Hematopoietic multipotent progenitor cell treated with erythropoietin and hydrocortisone succinate and interleukin-3 and kit ligand, for 8 days (in vitro differentiated cells): ENCODE measurements at regions not wholly inside any gene's neighbourhood (a gene's known extent, or its start where the extent isn't known, plus 50 kb on each side); places are given as distances from the start of the nearest gene placed in this dataset.

ENCODE experiments used
- DNase-seq: peaks from one replicate; pipeline ENCODE4 v3.0.0-alpha.2; 2015

DNA sequence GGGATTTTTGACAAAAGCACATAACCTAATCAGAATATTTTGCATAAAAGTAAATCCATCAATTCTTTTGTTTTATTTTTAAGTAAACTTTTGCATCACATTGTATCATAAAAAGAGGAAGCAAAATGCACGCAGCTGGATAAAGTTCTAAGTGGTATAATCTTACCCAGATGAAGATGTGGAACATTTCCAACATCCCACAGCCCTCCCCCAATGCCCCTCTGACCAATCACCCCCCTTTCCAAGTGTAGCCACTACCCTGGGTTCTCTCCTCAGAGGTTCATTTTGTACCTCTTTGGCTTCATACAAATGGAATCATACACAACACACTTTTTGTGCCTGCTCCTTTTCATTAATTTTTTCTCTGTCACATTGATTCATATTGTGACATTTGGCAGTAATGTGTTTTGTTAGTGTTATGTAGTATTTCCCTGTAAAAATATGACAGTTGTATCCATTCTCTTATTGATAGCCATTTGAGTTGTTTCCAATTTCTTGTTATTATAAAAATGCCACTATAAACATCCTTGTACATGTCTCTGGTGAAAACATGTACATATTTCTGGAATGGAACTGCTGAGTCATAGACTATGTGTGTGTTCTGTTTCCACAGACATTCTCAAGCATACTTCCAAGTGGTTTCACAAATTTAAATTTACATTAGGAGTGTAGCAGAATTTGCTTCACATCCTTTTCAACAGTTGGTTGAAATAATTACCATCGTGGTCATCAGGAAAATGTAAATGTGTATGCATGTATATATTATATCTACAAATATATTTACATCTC, 92.9 kb upstream of the SYNDIG1 start:
- DNase-seq: no peak

DNA sequence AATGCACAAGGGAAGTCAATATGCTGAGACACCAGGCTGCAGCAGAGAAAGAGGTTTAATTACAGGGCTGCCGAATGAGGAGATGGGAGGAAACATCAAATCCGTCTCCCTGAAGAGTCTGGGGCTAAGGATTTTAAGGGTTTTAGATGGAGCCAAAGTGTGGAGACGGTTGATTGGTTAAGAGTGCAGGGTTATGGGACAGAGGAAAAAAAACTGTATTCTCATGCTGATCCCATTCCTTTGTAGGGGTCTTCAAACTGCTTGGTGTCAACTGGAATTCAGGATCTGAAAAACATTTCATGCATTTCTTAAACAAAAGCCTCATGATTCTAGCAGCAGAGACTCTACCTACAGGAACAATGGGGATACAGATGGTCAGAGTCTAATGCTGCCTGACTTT, 96.1 kb upstream of the SYNDIG1 start:
- no peak for DNase-seq

DNA sequence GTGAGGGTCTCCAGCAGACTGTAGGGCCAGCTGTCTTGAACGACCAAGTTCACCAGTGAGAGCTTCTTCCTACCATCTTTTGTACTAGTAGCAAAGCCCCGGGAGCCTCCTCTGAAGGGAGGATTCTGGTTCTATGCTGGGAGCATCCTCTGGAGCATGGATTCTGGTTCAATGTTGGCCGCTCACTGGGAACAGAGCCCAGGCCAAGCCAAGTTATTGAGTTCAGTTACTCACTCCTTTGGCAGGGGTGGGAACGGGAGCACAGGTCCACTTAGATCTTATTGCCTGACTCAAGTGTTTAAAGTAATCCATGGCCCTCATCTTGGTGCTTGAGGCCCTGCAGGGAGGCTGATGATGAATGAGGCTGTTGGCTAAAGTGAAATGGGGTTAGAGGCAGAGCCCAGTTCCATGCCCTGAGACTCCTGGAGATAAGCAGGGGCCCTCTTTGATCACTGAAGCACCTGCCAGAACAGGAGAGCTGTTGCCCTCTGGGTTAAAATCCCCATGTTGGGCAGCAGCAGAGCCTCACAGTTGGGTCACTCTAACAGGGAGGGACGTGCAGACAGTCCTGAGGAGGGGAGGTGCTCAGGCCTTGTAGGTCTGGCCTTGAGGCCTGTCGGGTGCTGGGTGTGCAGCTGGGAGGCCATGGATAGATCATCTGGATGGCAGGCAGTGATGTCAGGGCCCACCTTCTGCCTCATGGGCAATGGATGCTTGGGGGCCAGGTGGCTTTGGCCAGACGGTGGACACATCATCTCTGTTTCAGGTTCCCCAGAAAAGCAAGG, 98.3 kb upstream of the SYNDIG1 start:
- DNase-seq: no peak

DNA sequence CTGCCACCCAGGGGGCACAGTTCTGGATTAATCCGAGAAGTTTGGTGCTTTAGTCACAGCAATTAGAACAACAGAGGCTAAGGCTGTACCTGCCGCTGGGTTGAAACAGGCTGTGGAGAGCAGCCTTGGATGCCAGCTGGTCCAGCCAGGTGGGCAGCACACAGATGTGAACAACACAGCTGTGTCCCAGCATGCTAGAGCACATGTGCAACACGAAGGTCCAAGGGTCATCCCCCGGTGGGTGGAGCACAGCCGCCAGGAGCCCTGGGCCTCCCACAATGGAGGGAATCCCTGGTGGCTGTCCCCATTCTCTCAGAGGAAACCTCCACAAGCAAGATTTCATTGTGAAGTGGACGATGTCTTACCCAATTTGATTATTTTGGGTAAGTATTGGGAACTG, 99.2 kb upstream of the SYNDIG1 start:
- DNase-seq: no peak

DNA sequence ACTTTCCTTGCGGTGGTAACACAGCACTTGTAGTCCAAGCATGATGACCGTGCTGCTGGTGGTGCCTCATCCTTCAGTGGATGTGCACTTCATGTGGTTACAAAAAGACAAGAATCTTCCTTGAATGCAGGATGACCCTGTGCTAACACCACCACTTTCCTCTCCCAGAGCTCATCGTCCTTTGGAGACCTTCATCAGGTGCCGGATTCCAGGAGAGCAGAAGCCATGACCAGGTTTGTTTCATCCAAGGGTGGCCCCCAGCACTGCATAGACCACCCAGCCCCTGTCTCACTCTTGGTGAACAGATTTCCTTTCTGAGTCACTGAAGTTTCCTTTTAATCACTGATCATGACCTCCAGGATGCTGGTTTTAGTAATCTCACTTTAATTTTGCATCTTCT, 101.2 kb upstream of the SYNDIG1 start:
- DNase-seq: no peak

DNA sequence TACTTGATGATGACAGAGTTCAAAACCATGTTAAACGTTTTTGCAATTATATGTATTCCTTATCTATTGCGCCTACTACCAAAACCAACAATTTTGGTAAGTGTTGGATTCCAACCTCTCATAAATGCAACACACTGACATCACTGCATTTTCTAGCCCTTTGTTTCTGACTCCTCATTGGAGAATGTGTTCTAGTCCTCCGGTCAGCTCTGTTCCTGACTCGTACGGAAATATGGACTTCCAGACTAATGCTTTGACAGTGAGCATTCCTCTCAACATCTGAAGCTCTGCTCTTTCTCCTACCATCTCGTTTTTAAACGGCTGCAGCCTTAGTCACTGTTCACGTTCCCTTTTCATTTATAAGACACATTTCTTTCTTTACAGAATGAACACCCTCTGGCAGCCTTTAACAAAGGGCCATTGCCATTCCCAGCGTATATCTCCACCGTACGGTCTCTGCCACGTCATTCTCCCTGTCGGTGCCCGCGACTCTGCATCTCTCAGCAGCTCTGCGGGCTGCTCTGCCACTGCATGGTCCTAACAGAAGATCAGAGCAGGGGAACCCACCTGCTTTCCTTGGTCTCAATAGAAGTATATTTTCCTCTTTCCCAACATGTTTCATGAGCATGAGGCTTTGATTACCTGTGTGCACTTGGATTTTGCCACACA, 103.0 kb upstream of the SYNDIG1 start:
- no peak for DNase-seq

DNA sequence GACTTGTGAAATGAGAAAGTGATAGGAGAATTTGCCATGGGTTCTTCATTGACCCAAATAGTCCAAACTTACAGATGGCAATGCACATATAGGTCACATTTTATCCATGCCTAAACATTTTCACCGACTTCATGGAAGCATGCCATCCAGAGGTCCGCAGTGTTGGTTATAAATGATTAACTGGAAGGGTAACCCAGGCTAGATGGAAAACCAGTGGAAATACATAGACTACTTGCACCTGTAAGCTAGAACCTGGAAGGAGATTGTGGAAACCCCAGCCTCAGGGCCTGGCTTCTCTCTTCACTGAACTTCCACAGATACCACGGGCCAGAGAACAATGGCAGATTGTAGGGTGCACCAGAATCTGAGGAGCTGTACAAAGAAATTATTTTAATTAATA, 103.8 kb upstream of the SYNDIG1 start:
- DNase-seq: no peak

DNA sequence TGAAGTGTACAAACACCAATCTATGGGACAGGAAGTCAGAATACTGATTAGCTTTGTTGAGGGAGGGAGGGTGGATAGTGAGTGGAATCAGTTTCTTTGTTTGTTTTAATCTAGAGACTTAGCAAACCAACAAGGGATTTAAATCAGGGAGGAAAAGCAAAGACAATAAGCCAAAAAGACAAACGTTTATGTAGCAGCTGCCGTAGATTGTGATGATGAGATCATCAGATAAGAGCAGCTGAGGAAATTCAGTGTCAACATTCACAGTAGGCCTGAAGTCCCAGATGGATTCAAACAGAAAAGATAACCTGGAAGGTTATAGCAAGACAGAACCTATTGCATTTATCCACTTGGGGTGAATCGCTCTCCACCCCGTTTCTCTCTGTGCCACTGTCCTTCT, 104.9 kb upstream of the SYNDIG1 start:
- DNase-seq: no peak

DNA sequence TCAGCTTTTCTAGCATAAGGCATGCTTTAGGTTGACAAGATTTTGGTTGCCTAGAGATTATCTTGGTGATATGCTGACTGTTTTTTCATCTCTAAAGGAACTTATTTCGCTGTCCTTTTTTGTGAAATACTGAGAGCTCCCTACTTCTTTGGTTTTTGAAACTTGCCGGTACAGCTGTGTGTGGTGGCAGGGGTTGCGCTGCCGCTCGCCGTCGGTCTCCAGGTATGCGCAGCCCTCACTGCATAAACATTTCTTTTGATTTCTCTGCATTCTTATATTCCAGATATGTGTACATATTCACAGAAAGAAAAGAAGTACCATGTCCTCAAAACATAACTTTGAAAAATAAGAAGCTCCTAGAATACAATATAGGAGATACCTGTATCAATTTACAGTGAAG, 106.4 kb upstream of the SYNDIG1 start:
- DNase-seq: no peak

DNA sequence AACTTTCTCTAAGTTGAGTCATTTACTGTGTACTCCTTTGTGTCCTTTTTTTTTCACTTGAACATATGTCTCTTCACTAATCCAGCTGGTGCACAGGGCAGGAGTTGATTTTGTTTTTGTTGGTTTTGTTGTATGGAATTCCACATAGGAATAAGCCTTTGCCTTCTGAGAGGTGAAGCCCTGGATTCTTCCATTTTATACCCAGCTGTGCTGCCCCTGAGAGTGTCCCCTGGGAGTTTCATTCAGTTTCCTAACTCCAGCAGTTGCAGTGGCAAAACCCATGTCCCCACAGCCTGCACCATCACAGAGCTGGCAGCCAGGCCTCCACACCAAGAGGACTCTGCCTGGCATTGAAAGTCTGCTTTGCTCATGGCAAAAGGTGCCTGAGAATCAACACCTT, 107.3 kb upstream of the SYNDIG1 start:
- DNase-seq: no peak

DNA sequence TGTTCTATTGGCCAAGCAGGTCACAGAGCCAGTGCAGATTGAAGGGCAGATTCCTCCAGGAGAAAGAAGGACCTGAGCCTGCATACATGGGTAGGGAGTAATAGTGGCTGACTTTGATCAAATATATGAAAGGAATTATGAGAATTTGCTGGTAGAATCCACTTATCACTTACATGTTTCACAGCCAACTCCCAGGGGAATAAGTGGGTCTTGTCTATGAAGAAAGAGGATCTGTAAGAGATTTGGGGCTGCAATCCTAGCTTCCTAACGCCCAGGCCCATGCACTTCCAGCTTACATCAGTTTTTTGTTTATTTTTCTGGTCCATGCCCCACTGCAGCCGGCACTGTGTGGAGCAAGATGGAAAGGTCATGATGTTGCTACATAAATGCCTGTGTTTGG, 107.9 kb upstream of the SYNDIG1 start:
- DNase-seq: no peak

DNA sequence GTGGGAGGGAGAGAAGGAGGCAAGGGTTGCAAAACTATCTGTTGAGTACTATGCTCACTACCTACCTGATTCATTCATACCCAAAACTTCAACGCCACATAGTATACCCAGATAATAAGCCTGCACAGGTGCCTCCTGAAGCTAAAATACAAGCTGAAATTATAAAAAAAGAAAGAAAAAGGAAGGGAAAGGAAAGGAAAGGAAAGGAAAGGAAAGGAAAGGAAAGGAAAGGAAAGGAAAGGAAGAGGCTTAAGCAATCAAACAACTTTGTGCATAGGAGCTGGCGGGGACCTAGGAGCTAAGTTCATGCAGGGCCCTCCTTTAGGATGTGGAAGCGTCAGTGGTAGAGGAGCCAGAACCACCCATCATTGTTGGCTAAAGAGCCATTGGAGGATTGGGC, 108.9 kb upstream of the SYNDIG1 start:
- DNase-seq: no peak

DNA sequence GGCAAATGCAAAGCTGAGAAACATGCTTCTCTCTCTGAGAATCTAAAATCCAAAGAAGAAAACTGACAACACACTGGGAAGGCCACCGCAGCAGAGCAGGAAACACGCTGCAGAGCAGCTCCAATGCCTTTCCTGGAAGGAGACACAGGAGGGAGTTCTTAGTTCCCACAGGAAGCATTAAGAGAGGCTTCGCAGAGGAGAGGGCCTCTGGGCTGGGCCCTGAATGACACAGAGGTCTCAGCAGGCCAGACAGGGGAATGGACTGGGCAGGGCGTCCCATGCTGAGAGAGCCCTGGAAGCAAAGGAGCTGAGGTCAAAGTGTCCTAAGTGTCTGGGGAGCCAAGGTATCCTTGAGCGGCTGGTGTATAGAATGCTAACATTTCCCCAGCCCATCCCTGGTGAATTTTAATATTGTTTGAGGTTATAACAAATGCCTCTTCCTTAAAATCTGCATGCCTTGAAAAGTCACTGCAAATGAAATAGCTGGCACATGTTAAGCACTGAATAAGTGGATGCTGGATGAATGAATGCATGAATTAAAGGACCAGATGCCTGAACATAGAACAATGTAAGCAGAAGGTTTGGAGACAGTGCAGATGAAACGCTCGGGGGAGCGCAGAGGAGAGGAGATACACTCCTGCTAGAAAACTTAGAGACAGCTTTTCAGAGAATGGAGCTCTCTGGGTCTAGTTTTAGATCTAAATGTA, 110.0 kb upstream of the SYNDIG1 start:
- no peak for DNase-seq

DNA sequence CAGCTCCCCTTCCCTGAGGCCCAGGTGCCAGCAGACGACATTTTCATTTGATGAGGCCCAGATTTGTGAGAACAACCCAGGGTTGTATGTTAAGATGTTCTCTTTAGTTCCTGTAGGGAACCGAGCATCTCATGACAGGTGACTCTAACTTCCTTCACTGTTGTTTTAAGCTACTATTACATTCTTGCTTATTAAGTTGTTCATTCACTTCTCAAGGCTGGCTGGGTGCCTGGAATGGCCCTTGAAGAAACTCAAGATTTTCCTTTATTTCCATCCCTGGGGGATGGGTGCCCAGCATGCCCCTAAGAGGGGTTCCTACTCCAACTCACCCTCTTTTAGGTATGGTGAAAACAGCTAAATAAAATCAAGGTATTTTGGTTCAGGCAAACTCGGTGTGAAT, 111.5 kb upstream of the SYNDIG1 start:
- DNase-seq: no peak

DNA sequence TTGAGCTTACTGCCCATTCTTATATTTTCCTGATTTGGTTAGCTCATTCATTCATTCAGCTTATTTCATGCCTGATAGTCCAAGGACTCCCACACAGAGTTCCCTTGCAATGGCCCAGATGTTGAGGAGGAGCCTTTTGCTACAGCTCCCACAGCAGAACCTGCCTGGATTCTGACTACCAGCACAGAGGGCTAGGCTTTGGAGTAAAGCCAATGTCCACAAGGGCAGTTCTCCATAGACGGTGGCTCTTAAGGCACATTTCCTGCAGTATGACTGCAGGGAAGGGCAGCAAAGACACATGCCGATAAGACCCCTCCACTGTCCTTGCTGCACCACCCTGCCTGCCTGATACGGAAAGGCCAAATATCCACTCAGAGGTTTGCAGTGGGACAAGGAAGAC, 112.3 kb upstream of the SYNDIG1 start:
- DNase-seq: no peak

DNA sequence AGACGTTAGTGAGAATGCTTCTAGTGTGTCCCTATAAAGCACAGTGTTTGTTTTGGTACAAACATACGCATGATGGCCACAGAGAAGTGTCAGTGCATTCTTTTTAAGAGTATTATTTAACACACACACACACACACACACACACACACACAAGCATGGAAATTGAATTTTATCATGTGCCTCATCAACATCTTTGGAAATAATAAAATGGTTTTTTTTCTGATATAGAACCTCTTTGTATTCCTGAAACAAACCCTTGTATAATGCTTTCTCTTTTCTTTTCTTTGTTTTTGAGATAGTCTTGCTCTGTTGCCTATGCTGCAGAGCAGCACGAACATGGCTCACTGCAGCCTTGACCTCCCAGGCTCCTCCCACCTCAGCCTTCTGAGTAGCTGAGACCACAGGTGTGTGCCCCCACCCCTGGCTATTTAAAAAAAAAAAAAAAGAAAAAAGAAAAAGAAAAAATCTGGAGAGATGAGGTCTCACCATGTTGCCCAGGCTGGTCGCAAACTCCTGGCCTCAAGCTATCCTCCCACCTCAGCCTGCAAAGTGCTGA, 116.2 kb upstream of the SYNDIG1 start:
- no peak for DNase-seq

DNA sequence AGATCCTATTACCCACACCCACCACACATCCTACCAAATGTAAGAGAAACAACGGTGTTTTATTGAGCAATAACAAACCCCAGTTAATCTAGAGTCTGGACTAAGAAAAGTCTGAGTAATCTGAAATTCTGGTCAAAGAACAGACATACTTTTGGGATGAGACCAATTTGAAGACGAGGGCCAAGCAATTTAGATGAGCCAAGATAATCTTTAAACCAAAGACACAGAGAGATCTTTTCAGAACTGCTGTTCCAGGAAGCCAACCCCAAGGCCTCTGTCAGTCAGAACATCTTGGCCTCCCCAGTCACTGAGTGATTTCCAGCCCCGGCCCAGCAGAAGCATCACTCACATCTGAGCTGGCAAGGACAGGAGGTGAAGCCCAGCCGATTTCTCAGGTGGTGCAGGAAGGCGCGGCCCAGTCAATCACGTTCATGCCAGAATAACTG, 118.5 kb upstream of the SYNDIG1 start:
- no peak for DNase-seq

DNA sequence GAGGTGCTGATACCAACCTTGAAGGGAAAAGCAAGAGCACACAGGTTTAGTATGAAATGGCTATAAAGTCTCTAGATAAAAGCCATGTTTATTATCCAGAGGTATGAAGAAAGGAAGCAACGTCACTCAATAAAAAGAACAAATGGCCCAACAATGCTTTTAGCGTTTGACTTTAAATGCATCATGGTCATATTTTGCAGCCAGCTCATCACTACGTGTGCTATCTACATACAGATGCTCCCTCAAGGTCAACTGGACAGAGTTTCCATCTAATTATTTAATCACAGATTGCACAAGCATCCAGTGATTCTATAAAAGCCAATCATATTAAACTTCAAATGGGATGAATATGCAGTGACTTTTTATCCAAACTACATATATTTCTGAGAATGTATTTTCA, 127.6 kb upstream of the SYNDIG1 start:
- no peak for DNase-seq

DNA sequence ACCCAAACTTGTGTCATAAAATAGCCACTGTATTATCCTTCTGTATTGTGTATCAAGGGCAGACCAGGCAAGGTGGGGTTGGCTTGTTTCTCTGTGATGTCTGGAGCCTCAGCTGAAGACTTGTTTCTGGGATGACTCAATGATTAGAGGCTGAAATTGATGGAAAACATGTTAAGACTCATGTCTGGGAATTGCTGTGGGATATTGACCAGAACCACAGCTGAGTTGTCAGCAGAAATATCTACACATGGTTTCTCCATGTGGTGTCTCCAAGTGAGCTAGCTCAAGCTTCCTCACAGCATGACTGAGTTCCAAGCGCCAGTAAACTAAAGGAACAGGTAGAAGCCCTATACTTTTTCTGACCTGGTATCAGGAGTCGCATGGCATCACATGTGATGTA, 128.5 kb upstream of the SYNDIG1 start:
- DNase-seq: no peak

DNA sequence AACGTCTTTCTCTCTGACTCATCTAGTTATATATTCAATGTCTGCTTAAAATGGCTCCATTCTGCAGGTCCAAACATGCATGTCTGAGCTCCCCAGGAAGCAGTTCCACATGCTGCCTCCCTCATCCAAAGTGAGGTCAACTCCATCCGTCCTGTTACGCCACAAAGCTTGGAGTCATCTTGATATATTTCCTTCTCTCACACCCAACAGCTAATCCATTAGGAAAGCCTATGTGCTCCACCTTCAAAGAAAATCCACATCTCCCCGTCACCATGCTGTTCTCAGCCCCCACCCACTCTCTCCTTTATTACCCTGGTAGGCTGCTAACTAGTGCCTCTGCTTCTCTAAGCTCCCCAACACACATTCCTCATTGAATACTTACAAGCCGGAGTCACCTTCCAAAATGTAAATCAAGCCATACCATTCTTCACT, 130.2 kb upstream of the SYNDIG1 start:
- no peak for DNase-seq

DNA sequence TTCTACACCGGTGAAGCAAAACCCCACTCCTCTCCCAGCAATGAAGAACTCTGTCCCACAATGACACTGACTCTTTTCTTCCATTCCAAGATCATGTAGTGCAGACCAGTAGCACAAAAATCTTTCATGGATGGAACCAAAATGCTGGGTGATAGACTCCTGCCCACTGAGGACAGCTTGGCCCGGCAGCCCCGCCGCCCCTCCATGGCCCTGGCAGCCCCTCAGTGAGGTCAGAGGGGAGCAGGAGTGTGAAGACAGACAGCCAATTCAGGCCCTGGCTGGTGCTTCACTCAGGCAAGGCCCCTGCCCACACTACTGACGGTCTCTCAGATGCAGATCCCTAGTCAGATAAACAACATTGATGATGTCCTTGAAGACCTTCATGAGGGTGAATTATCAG, 131.9 kb upstream of the SYNDIG1 start:
- DNase-seq: no peak

DNA sequence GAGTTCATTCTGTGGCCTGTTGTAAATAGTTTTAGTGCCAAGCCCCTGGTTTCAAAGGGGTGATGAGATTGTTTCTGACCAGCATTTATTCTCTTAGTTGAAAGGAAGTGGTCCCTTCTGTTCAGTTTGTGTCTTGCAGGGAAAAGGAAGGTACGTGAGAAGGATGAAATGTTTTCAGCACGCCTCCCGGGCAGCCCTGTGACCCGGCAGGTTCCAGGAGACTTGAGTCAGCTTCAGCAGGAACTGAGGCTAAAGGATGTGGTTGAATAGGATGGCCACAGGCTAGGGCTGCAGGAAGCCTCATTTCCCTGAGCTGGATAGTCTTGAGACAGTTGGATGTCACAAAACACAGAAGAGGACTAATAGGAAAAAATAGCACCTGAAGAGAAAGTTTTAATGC, 132.4 kb upstream of the SYNDIG1 start:
- no peak for DNase-seq

DNA sequence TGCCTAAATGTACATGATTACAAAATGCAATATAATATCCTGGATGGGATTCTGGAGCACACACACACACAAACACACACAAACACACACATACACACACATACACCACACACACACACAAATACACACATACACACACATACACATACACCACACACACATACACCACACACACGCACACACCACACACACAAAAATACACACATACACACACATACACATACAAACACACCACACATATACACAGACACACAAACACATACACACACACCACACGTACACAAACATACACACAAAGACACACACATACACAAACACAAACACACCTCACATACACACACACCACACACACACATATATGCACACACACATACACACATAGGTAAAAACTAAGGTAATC, 134.6 kb upstream of the SYNDIG1 start:
- no peak for DNase-seq
